Middle frontal gyrus (tissue), 1 donor: ENCODE measurements at regions not wholly inside any gene's neighbourhood (a gene's known extent, or its start where the extent isn't known, plus 50 kb on each side); places are given as distances from the start of the nearest gene placed in this dataset.

ENCODE experiments used
- DNase-seq: peaks from one replicate; pipeline ENCODE4 v3.0.0-alpha.2; 2015; ENCODE audit warnings: low spot score; ENCODE audit errors: extremely low spot score

- DNase-seq: no peak
Measured at GRCh38 chr5:2299388-2300220, 416.9 kb upstream of the IRX4 start.

DNA sequence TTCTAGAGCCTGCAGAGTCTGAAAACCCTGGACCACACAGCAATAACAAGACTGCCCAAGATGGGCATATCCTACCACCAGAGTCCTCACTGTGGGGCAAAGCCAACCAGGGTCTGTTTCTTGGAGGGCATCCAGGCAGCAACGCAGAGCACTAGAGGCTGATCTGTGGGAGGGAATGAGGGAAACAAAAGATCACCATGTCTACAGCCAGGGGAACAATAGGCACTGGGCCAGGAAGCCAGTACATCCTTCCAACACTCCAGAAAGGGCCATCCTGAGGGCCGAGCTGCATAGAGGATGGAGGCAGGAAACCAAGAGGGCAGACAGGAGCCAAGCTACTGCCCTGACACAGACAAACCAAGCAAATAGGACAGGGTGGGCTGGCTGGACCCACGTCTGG lies 416.1 kb upstream of the IRX4 start:
- no peak for DNase-seq

DNA sequence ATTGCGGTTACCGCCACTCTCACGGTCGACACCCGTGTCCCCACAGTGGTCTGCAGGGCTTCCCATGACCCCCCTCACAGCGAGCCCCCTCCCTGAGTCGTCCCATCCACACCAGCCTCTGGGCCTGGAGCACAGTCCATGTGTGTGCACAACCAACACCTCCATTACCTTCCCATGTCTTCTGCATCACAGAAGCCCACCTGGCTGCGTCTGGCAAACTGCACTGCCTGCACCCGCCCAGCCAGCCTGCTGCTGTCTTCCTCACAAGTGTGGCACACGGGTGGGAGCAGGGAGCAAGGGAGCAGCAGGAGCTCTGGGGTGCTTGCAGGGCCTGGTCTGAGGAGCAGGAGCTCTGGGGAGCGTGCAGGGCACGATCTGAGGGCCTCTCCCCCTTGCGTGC lies 415.3 kb upstream of the IRX4 start:
- DNase-seq: no peak

DNA sequence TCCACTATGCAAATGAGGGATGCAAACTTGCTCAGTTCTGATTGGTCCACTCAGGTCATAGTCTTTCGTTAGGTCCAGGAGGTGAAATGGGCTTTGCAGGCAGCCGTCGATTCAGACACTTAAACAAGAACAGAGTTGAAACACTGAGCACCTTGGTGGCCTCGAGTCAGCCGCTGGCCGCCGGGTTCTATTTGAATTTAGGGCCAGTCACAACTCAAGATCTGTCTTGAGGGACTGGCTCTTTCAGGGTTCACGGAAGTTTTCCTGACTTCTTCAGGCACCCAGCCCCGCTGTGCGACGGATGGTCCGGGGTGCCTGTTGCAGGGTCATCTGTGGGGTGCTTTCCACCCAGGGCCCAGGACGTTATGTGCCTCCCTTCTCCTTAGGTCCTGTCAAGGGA lies 412.8 kb upstream of the IRX4 start:
- DNase-seq: no peak

DNA sequence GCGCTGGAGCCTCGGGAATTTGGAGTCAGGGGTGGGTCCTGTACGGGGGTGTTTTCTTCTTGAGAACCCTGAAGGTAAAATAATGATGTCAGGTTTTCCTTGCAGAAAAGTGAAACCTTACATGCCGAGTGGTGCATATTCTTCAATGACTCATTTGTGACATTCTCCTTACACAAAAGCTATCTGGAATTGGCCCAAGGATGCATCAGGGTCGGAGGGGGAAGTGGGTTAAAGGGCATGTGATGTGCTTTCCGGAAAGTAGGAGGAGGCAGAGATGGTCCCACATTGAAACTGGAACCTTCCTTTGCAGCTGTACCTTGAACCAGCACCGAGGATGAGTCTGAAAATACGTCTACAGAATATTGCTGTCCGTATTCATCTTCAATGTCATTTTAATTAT lies 411.2 kb upstream of the IRX4 start:
- no peak for DNase-seq

GRCh38 chr5:2291146-2291840 lies 408.6 kb upstream of the IRX4 start:
- no peak for DNase-seq

DNA sequence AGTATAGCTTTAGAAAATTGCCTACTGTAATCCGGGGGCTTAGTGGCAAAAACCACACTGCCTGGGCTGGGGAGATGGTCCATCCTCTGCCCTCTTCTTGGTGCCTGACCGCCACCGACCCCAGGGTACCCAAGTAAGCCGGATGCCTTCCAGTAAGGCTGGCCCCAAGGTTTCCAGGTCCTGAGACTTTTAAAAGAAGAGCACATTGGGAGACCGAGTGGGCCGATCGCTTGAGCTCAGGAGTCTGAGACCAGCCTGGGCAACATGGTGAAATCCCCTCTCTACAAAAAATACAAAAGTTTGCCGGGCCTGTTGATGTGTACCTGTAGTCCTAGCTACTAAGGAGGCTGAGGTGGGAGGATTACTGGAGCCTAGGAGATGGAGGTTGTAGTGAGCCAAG lies 406.7 kb upstream of the IRX4 start:
- no peak for DNase-seq

GRCh38 chr5:2288968-2289367 lies 406.2 kb upstream of the IRX4 start:
- no peak for DNase-seq

DNA sequence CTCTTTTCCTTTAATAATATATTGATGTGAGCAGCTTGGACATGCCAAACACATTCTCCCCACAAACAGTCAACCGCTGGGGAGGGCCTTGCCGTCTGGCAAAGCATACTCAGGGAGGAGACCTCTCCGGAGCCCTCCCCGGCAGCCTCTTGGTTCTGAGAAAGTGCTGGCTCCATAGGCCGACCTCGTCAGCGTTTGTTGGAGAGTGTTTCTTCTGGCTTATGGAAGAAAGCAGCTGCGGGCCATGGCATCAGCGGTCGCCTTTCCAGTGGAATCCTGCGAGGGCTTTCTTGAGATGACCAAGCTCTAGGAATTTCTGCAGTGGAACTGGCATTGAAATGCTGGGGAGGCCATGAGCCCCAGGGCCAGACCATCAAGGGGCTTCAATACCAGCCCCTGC lies 405.7 kb upstream of the IRX4 start:
- no peak for DNase-seq

DNA sequence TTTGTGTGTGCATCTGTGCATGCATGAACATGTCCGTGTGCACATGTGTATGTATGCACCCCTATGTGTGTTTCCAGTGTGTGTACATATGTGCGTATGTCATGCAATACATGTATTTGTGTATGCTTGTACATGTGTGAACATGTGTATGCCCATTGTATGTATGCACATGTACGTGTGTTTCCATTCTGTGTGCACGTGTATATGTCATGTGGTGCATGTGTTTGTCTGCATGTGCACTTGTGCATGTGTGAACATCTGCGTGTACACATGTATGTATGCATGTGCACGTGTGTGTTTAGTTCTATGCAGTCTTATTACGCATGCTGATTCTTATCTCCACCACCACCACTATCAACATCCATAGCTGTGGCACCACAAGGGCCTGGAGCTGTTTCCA lies 403.5 kb upstream of the IRX4 start:
- DNase-seq: no peak

GRCh38 chr5:2284678-2285077 lies 402.0 kb upstream of the IRX4 start:
- no peak for DNase-seq

GRCh38 chr5:2283481-2284045 lies 400.8 kb upstream of the IRX4 start:
- DNase-seq: no peak

GRCh38 chr5:2282893-2283292 lies 400.2 kb upstream of the IRX4 start:
- no peak for DNase-seq

- no peak for DNase-seq
Measured at GRCh38 chr5:2282034-2282690, 399.4 kb upstream of the IRX4 start.

GRCh38 chr5:2281446-2281845 lies 398.7 kb upstream of the IRX4 start:
- DNase-seq: no peak

DNA sequence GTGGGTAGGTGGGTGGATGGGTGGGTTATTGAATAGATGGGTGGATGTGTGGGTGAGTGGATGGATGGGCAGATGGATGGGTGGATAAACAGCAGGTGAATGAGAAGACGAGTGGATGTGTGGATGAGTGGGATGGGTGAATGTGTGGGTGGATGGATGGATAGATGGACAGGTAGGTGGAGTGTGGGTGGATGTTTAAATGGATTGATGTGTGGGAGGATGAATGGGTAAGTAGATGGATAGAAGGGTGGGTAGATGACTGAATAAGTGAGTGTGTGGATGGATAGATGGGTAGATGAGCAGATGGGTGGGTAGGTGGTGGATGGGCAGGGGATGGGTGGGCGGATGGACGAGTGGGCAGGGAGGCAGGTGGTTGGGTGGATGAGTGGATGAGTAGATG lies 397.6 kb upstream of the IRX4 start:
- no peak for DNase-seq

- no peak for DNase-seq
Measured at GRCh38 chr5:2278825-2279456, 396.2 kb upstream of the IRX4 start.

GRCh38 chr5:2277886-2278285 lies 395.2 kb upstream of the IRX4 start:
- no peak for DNase-seq

DNA sequence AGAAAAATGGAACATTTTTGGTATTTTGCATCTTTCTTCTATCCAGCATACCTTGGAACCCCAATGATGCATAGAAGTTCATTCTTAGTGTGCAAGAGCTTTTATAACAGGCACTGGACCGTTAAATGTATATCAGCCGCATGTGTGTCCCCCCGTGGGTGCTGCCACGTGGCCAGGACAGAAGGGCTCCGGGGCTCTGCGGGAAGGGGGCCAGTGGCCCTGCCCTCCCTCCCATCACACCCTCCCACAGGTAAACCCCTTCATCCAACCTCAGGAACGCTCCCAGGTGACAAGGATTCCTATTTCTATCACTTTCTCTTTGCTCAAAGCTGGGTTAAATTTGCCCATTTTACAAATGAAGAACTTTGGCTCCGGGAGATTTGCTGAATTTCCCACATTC lies 393.4 kb upstream of the IRX4 start:
- DNase-seq: no peak

GRCh38 chr5:2272755-2273154 lies 390.0 kb upstream of the IRX4 start:
- no peak for DNase-seq

GRCh38 chr5:2272039-2272438 lies 389.3 kb upstream of the IRX4 start:
- no peak for DNase-seq

DNA sequence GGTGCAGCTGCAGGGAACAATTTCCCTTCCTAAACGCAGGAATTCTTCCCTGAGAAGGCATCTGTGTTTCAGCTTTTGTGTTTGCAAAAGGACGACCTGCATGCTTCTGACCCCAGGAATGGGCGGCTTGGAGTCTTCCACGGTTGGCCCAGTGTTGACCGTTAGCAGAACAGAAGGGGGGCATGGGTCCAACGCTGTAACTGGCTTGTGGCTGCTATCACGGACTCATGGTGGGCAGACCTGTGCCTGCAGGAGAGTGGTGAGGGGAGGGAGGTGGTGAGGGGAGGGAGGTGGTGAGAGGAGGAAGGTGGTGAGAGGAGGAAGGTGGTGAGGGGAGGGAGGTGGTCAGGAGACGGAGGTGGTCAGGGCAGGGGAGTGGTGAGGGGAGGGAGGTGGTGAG lies 388.6 kb upstream of the IRX4 start:
- DNase-seq: no peak
